H1 (cell line): ENCODE measurements at regions not wholly inside any gene's neighbourhood (a gene's known extent, or its start where the extent isn't known, plus 50 kb on each side); places are given as distances from the start of the nearest gene placed in this dataset.

Source experiments
- CTCF ChIA-PET: fragments of 300-600 bp; sonication (Branson Sonifier 250); formaldehyde crosslinking; loops from one replicate; lab custom pipeline; 2021; ENCODE audit not compliant: partially characterized antibody; lab: Charles Lee
- POLR2A ChIA-PET: fragments of 300-600 bp; sonication (Branson Sonifier 250); formaldehyde crosslinking; loops from one replicate; lab custom pipeline; 2021; ENCODE audit warnings: inconsistent platforms; ENCODE audit not compliant: partially characterized antibody; lab: Charles Lee
- DNase-seq, 2 experiments: peaks; one replicate each; pipeline versions ENCODE4 v3.0.0 to v3.0.0-alpha.2; 2010 to 2022; ENCODE audit warnings: low spot score in 2 of 2, low read depth in 1 of 2, mixed read lengths in 1 of 2
- FAIRE-seq: peaks from 2 replicates; lab custom pipeline; 2011; peaks lifted over from hg19 to GRCh38; lab: Jason Lieb, UNC
- H2AFZ ChIP-seq: 2 replicates; pipeline ENCODE4 v1.8.1; 2012; ENCODE audit warnings: low read length, inconsistent platforms
- H2AK5ac ChIP-seq: 2 replicates; pipeline ENCODE4 v1.6.1; 2013; ENCODE audit warnings: low read depth, low read length
- H2BK120ac ChIP-seq: replicated peaks from 2 replicates; pipeline ENCODE3; 2013; ENCODE audit warnings: low read depth, low read length, inconsistent platforms
- H2BK12ac ChIP-seq: 2 replicates; pipeline ENCODE4 v1.6.1; 2013; ENCODE audit warnings: low read depth, low read length
- H2BK15ac ChIP-seq: 2 replicates; pipeline ENCODE4 v1.6.1; 2013; ENCODE audit warnings: low read length
- H2BK20ac ChIP-seq: 2 replicates; pipeline ENCODE4 v1.6.1; 2013; ENCODE audit warnings: low read length
- H2BK5ac ChIP-seq: 2 replicates; pipeline ENCODE4 v1.6.1; 2013; ENCODE audit warnings: low read depth, low read length
- H3K14ac ChIP-seq: 2 replicates; pipeline ENCODE4 v1.6.1; 2013; ENCODE audit warnings: inconsistent platforms; ENCODE audit not compliant: insufficient read length
- H3K18ac ChIP-seq: 2 replicates; pipeline ENCODE4 v1.6.1; 2013; ENCODE audit warnings: low read length; ENCODE audit errors: extremely low read depth
- H3K23ac ChIP-seq: 2 replicates; pipeline ENCODE4 v1.6.1; 2013; ENCODE audit warnings: inconsistent platforms; ENCODE audit not compliant: insufficient read length
- H3K23me2 ChIP-seq: 2 replicates; pipeline ENCODE4 v1.6.1; 2013; ENCODE audit warnings: low read depth, low read length
- H3K27ac ChIP-seq: 2 replicates; pipeline ENCODE4 v1.6.1; 2011; ENCODE audit warnings: low read depth, low read length, inconsistent platforms
- H3K27me3 ChIP-seq, 4 experiments: replicated peaks in 1 of 4; 1 replicate in 1 of 4; 2 replicates in 3 of 4; pipeline versions ENCODE4 v1.6.1 to v1.8.1; 2011 to 2013; ENCODE audit warnings: low read length in 3 of 4, mild to moderate bottlenecking in 3 of 4, inconsistent platforms in 2 of 4, mixed read lengths in 2 of 4, moderate library complexity in 1 of 4; ENCODE audit not compliant: control insufficient read depth in 3 of 4, insufficient read depth in 3 of 4; ENCODE audit errors: extremely low read depth in 1 of 4
- H3K36me3 ChIP-seq, 4 experiments: 2 replicates each; pipeline versions ENCODE4 v1.6.1 to v1.8.1; 2011 to 2013; ENCODE audit warnings: mild to moderate bottlenecking in 4 of 4, low read length in 3 of 4, moderate library complexity in 2 of 4, control low read depth in 1 of 4, inconsistent platforms in 1 of 4; ENCODE audit not compliant: insufficient read depth in 4 of 4, control insufficient read depth in 2 of 4
- H3K4ac ChIP-seq: replicated peaks from 2 replicates; pipeline ENCODE3; 2013; ENCODE audit warnings: low read length, low read depth, mixed read lengths, inconsistent platforms; ENCODE audit not compliant: insufficient read length
- H3K4me1 ChIP-seq, 4 experiments: replicated peaks in 1 of 4; 1 replicate in 1 of 4; 2 replicates in 3 of 4; pipeline versions ENCODE4 v1.6.1 to v1.8.1; 2011 to 2013; ENCODE audit warnings: low read length in 3 of 4, inconsistent platforms in 2 of 4, mixed read lengths in 1 of 4; ENCODE audit not compliant: insufficient read depth in 4 of 4, control insufficient read depth in 3 of 4
- H3K4me2 ChIP-seq, 2 experiments: 2 replicates each; pipeline versions ENCODE4 v1.6.1 to v1.8.1; 2011 to 2013; ENCODE audit warnings: low read depth in 2 of 2, low read length in 2 of 2, control low read depth in 1 of 2, inconsistent platforms in 1 of 2, mild to moderate bottlenecking in 1 of 2; ENCODE audit not compliant: insufficient read depth in 1 of 2
- H3K4me3 ChIP-seq, 4 experiments: fragments of 200-600, 300-600 bp in 1 of 4; sonication (generic), shearing (Covaris generic), sonication (Bioruptor Twin) in 1 of 4; 2 replicates each; pipeline versions ENCODE4 v1.5.1 to v1.8.1; 2011 to 2016; ENCODE audit warnings: low read length in 4 of 4, low read depth in 3 of 4, control low read depth in 2 of 4, inconsistent platforms in 2 of 4, mild to moderate bottlenecking in 2 of 4, mixed read lengths in 1 of 4, moderate library complexity in 1 of 4; ENCODE audit not compliant: insufficient read depth in 2 of 4; ENCODE audit errors: extremely low read depth in 1 of 4
- H3K56ac ChIP-seq: replicated peaks from 2 replicates; pipeline ENCODE3; 2013; ENCODE audit warnings: low read depth, mild to moderate bottlenecking, mixed read lengths, low read length, inconsistent platforms; ENCODE audit not compliant: insufficient read length
- H3K79me1 ChIP-seq: 2 replicates; pipeline ENCODE4 v1.6.1; 2013; ENCODE audit warnings: low read depth, low read length, control low read depth
- H3K79me2 ChIP-seq, 2 experiments: 2 replicates each; pipeline versions ENCODE4 v1.6.1 to v1.8.1; 2012 to 2013; ENCODE audit warnings: low read length in 2 of 2, mild to moderate bottlenecking in 2 of 2, inconsistent platforms in 1 of 2; ENCODE audit not compliant: insufficient read depth in 2 of 2, control insufficient read depth in 1 of 2
- H3K9ac ChIP-seq, 4 experiments: replicated peaks in 1 of 4; 1 replicate in 1 of 4; 2 replicates in 3 of 4; pipeline versions ENCODE4 v1.6.1 to v1.8.1; 2011 to 2013; ENCODE audit warnings: low read depth in 3 of 4, low read length in 3 of 4, control low read depth in 2 of 4, mild to moderate bottlenecking in 2 of 4, moderate library complexity in 2 of 4, inconsistent platforms in 1 of 4; ENCODE audit errors: extremely low read depth in 1 of 4
- H3K9me3 ChIP-seq, 2 experiments: 2 replicates each; pipeline versions ENCODE4 v1.6.1 to v1.8.1; 2012 to 2013; ENCODE audit warnings: mild to moderate bottlenecking in 2 of 2, moderate library complexity in 2 of 2, control low read depth in 1 of 2, inconsistent platforms in 1 of 2, low read depth in 1 of 2, low read length in 1 of 2, mixed read lengths in 1 of 2; ENCODE audit not compliant: insufficient read depth in 2 of 2
- H4K20me1 ChIP-seq, 2 experiments: replicated peaks in 1 of 2; 2 replicates each; pipeline versions ENCODE3 to v1.8.1; 2011 to 2013; ENCODE audit warnings: inconsistent platforms in 2 of 2, low read length in 2 of 2, mild to moderate bottlenecking in 1 of 2; ENCODE audit not compliant: insufficient read depth in 2 of 2, control insufficient read depth in 1 of 2
- H4K5ac ChIP-seq: 2 replicates; pipeline ENCODE4 v1.6.1; 2013; ENCODE audit warnings: low read length, low read depth, mixed read lengths, inconsistent platforms; ENCODE audit not compliant: insufficient read length
- H4K8ac ChIP-seq: 2 replicates; pipeline ENCODE4 v1.8.0; 2013; ENCODE audit warnings: mild to moderate bottlenecking, moderate library complexity, low read length, inconsistent platforms; ENCODE audit not compliant: insufficient read depth; ENCODE audit errors: extremely low read depth
- H4K91ac ChIP-seq: replicated peaks from 2 replicates; pipeline ENCODE3; 2013; ENCODE audit warnings: low read length, mixed read lengths, inconsistent platforms; ENCODE audit not compliant: insufficient read length
- BACH1 ChIP-seq: IDR thresholded peaks from 2 replicates; pipeline ENCODE4 v1.6.1; 2012; ENCODE audit warnings: low read length, improper control_type of control experiment
- CBX5 ChIP-seq: fragments of 300-800, 300-1000 bp; sonication (generic); IDR thresholded peaks from 2 replicates; pipeline ENCODE4 v1.7.1; 2016; ENCODE audit warnings: antibody characterized with exemption, low read length, low read depth
- EP300 ChIP-seq, 2 experiments: IDR thresholded peaks; 1 replicate in 1 of 2; 2 replicates in 1 of 2; pipeline ENCODE4 v1.6.1; 2011 to 2012; ENCODE audit warnings: low read depth in 2 of 2, low read length in 2 of 2, mild to moderate bottlenecking in 2 of 2, borderline replicate concordance in 1 of 2, inconsistent platforms in 1 of 2, moderate library complexity in 1 of 2
- GABPA ChIP-seq: IDR thresholded peaks from 2 replicates; pipeline ENCODE4 v1.6.1; 2011; ENCODE audit warnings: mild to moderate bottlenecking, low read length, moderate library complexity, borderline replicate concordance; ENCODE audit not compliant: insufficient read depth
- KDM4A ChIP-seq: IDR thresholded peaks from one replicate; pipeline ENCODE4 v1.7.1; 2012; ENCODE audit warnings: low read depth, mild to moderate bottlenecking, moderate library complexity, low read length, inconsistent platforms; ENCODE audit not compliant: severe bottlenecking
- SIRT6 ChIP-seq: IDR thresholded peaks from one replicate; pipeline ENCODE4 v1.7.1; 2012; ENCODE audit warnings: low read length, inconsistent platforms
- SP2 ChIP-seq: IDR thresholded peaks from 2 replicates; pipeline ENCODE4 v1.6.1; 2012; ENCODE audit warnings: mild to moderate bottlenecking, low read length, inconsistent platforms
- TAF7 ChIP-seq: optimal IDR thresholded peaks from 2 replicates; pipeline ENCODE3; 2011; ENCODE audit warnings: low read depth, mild to moderate bottlenecking, inconsistent platforms, low read length, moderate library complexity, borderline replicate concordance
- WGBS, 2 experiments: shearing (Covaris generic) in 1 of 2; methylation state at CpG; one replicate each; pipeline versions ENCODE4 v1.1.6 to v1.1.7; 2013 to 2015; ENCODE audit warnings: low lambda C conversion rate in 2 of 2, mixed read lengths in 2 of 2, inconsistent platforms in 1 of 2, low coverage in 1 of 2, missing lambda C conversion rate in 1 of 2; ENCODE audit not compliant: insufficient replicate concordance in 2 of 2, insufficient coverage in 1 of 2, insufficient read length in 1 of 2; ENCODE audit errors: extremely low coverage in 1 of 2, missing lambda C conversion rate in 1 of 2; 5-methylcytosine and 5-hydroxymethylcytosine counted together

DNA sequence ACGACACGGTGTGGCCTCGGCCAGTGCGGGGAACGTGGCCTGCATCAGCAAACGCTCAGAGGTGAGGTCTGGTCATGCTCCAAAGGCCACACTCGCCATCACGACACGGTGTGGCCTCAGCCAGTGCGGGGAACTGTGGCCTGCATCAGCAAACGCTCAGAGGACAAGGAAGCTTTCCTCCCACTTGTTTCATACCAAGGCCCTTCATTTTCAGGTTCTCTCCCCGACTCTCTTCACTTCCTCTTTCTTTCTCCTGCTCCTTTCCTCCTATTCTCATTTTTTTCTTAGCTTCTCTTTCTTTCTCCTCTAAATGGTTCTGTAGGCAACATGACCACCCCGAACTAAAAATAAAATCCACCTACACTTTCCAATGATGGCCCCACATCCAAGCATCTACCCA lies 384.4 kb upstream of the SHH start:
- CTCF ChIA-PET = no interaction called here
- H3K9me3 ChIP-seq = no peaks in the 10 kb centered on the region
- H3K14ac ChIP-seq = no peak overlapping the region

More for the DNA sequence above, 384.4 kb upstream of the SHH start:
- H4K20me1 ChIP-seq = no peaks in the 10 kb centered on the region
- H3K27me3 ChIP-seq = no peaks in the 10 kb centered on the region
- DNase-seq (no peak), FAIRE-seq (no peak)
- no peak overlapping the region for H3K18ac ChIP-seq
- no peak overlapping the region for H4K8ac ChIP-seq
- H3K27ac ChIP-seq = no peak overlapping the region
- WGBS, 2 experiments = 90% methylated on average over 8 of the region's 13 CpGs; no CpG with 5 or more reads in 1 of the 2 experiments
- H3K9ac ChIP-seq = no peak overlapping the region
- no peaks in the 10 kb centered on the region for H3K36me3 ChIP-seq
- no peaks in the 10 kb centered on the region for H3K4me1 ChIP-seq
- POLR2A ChIA-PET = no interaction called here
- H4K5ac ChIP-seq = no peak overlapping the region
- H3K23me2 ChIP-seq = no peaks in the 10 kb centered on the region
- no peak overlapping the region for H3K4me3 ChIP-seq
- no peak overlapping the region for H2BK120ac ChIP-seq
- H2AK5ac ChIP-seq = no peak overlapping the region
- H2BK20ac ChIP-seq = no peak overlapping the region
- no peaks in the 10 kb centered on the region for H3K79me1 ChIP-seq
- no peak overlapping the region for H2BK12ac ChIP-seq
- no peaks in the 10 kb centered on the region for H3K79me2 ChIP-seq
- H2BK5ac ChIP-seq = no peak overlapping the region
- H3K23ac ChIP-seq = no peak overlapping the region
- no peak overlapping the region for H3K56ac ChIP-seq
- TF ChIP-seq BACH1 (no peak), SIRT6 (no peak), SP2 (no peak), TAF7 (no peak), KDM4A (no peak), EP300 (IDR thresholded peaks at IDR 0.05; ENCODE audit: borderline replicate concordance in 1 of 2, low read depth in 2 of 2, low read length in 2 of 2) (no peak), CBX5 (no peak), GABPA (no peak)
- H2BK15ac ChIP-seq = no peak overlapping the region
- no peak overlapping the region for H4K91ac ChIP-seq
- H2AFZ ChIP-seq = no peak overlapping the region
- no peak overlapping the region for H3K4ac ChIP-seq
- no peak overlapping the region for H3K4me2 ChIP-seq
